ENCODE measurements at regions not wholly inside any gene's neighbourhood (a gene's known extent, or its start where the extent isn't known, plus 50 kb on each side); places are given as distances from the start of the nearest gene placed in this dataset.

- TF ChIP-seq EZH2 (IDR thresholded peaks at IDR 0.05; ENCODE audit: insufficient read depth, poor library complexity, severe bottlenecking) (no peak), EZH2phosphoT487 (IDR thresholded peaks at IDR 0.05; ENCODE audit: insufficient read depth, low read depth) (no peak)
These were observed 61.9 kb upstream of the ANKRD10 start for GRCh38 chr13:110976785-110977184.
